SK-N-DZ (cell line): ENCODE measurements at regions not wholly inside any gene's neighbourhood (a gene's known extent, or its start where the extent isn't known, plus 50 kb on each side); places are given as distances from the start of the nearest gene placed in this dataset.
"Not testable (repeated sequence)": the region's sequence is repeated elsewhere in the genome, so short reads cannot be mapped to it uniquely, and the experiment has no call there.

Experiments
- DNase-seq: peaks from one replicate; pipeline ENCODE4 v3.0.0-alpha.2; 2015; ENCODE audit warnings: low spot score

GRCh38 chr10:50997461-50997860, 76.8 kb upstream of the PRKG1 start:
- no peak for DNase-seq

GRCh38 chr10:50999163-50999562, 75.1 kb upstream of the PRKG1 start:
- no peak for DNase-seq

GRCh38 chr10:51000164-51000563, 74.1 kb upstream of the PRKG1 start:
- DNase-seq: no peak

GRCh38 chr10:51000976-51001375, 73.3 kb upstream of the PRKG1 start:
- DNase-seq: no peak

- peak; percentile 22 for DNase-seq
Observed at GRCh38 chr10:51001587-51001986, 72.7 kb upstream of the PRKG1 start.

GRCh38 chr10:51002469-51002868, 71.8 kb upstream of the PRKG1 start:
- no peak for DNase-seq

- no peak for DNase-seq
Observed at GRCh38 chr10:51004776-51005175, 69.5 kb upstream of the PRKG1 start.

GRCh38 chr10:51005551-51005950, 68.7 kb upstream of the PRKG1 start:
- no peak for DNase-seq

- DNase-seq: no peak
Observed at GRCh38 chr10:51006686-51007085, 67.6 kb upstream of the PRKG1 start.

- no peak for DNase-seq
Observed at GRCh38 chr10:51007781-51008180, 66.5 kb upstream of the PRKG1 start.

- DNase-seq: no peak
Observed at GRCh38 chr10:51008346-51008745, 65.9 kb upstream of the PRKG1 start.

- peak; percentile 26 for DNase-seq
Observed at GRCh38 chr10:51010977-51011376, 63.3 kb upstream of the PRKG1 start.

- no peak for DNase-seq
Observed at GRCh38 chr10:51012073-51012472, 62.2 kb upstream of the PRKG1 start.

GRCh38 chr10:51014680-51015389, 59.5 kb upstream of the PRKG1 start:
- DNase-seq: no peak

GRCh38 chr10:51015390-51015754, 58.9 kb upstream of the PRKG1 start:
- not testable (repeated sequence) for DNase-seq

GRCh38 chr10:51020200-51020599, 54.1 kb upstream of the PRKG1 start:
- no peak for DNase-seq

- DNase-seq: no peak
Observed at GRCh38 chr10:51022933-51023585, 51.2 kb upstream of the PRKG1 start.

- DNase-seq: no peak
Observed at GRCh38 chr10:51023636-51024035, 50.7 kb upstream of the PRKG1 start.
